Esophagus muscularis mucosa (tissue), 4 donors: ENCODE measurements at regions not wholly inside any gene's neighbourhood (a gene's known extent, or its start where the extent isn't known, plus 50 kb on each side); places are given as distances from the start of the nearest gene placed in this dataset.

Experiments used
- EP300 ChIP-seq: sonication (generic); formaldehyde crosslinking; IDR thresholded peaks from one replicate; pipeline ENCODE4 v1.6.1; 2017; ENCODE audit warnings: antibody characterized with exemption
- POLR2A ChIP-seq: fragments of 450-650 bp; IDR thresholded peaks from one replicate; pipeline ENCODE4 v1.6.1; 2017; ENCODE audit warnings: antibody characterized with exemption, moderate library complexity, mild to moderate bottlenecking, low read depth
- POLR2AphosphoS5 ChIP-seq, 2 donors: sonication (generic); formaldehyde crosslinking; IDR thresholded peaks; one replicate each; pipeline ENCODE4 v1.6.1; 2017; ENCODE audit warnings: antibody characterized with exemption in 2 of 2
- TF ChIP-seq, protein P1 (sequence below), 3 experiments: fragments of 200-600 bp in 2 of 3; fragments of 450-650 bp in 1 of 3; sonication (generic) in 2 of 3; IDR thresholded peaks; one replicate each; pipeline ENCODE4 v1.5.1; 2017 to 2019; ENCODE audit warnings: antibody characterized with exemption in 3 of 3, mild to moderate bottlenecking in 2 of 3, moderate library complexity in 1 of 3

DNA sequence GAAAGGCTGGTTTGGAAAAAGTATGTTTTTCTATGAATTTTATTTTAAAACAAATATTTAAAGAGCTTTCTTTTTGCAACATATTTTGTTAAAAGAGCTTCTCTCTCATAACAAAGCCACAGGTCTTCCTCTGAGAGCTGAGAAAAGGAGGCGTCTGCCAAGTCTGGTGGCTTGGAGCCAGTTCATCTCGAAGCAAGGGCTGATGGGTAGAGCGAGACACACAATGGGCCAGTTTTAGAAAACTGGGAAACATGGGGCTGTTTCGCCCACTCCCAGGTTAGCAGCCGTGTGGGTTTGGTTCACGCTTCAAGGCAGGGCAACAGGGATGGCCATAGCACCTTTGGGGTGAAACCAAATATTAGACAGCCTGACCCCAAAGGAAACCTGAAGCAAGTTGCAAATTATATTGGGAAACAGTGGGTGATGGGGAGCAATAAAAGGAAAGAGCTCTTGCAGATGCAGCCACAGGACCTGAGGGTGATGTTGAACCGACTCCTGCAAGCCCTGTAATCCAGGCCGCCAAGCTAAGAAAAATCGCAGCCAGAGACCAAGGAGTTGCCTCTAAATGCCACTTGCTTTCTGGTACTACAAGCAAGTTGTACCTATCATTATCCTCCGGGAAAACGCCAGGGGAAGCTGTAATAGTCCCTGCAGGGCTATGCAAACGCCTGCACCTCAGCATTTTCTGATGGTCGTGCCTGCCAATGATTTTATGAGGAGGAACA is 88.4 kb upstream of the GALNT15 start:
- TF ChIP-seq, protein P1, sequence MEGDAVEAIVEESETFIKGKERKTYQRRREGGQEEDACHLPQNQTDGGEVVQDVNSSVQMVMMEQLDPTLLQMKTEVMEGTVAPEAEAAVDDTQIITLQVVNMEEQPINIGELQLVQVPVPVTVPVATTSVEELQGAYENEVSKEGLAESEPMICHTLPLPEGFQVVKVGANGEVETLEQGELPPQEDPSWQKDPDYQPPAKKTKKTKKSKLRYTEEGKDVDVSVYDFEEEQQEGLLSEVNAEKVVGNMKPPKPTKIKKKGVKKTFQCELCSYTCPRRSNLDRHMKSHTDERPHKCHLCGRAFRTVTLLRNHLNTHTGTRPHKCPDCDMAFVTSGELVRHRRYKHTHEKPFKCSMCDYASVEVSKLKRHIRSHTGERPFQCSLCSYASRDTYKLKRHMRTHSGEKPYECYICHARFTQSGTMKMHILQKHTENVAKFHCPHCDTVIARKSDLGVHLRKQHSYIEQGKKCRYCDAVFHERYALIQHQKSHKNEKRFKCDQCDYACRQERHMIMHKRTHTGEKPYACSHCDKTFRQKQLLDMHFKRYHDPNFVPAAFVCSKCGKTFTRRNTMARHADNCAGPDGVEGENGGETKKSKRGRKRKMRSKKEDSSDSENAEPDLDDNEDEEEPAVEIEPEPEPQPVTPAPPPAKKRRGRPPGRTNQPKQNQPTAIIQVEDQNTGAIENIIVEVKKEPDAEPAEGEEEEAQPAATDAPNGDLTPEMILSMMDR (IDR thresholded peaks at IDR 0.05): no peak
- TF ChIP-seq POLR2A (no peak), EP300 (no peak), POLR2AphosphoS5 (IDR thresholded peaks at IDR 0.05) (no peak)
